Suppressor macrophage treated with lipopolysaccharide for 4 hours (primary cell): ENCODE measurements at regions not wholly inside any gene's neighbourhood (a gene's known extent, or its start where the extent isn't known, plus 50 kb on each side); places are given as distances from the start of the nearest gene placed in this dataset.

Source experiments
- DNase-seq: peaks from one replicate; pipeline ENCODE4 v3.0.0-alpha.2; 2020

GRCh38 chr2:16162491-16163040 is 222.2 kb downstream of the MYCN start:
- no peak for DNase-seq

- DNase-seq, result no peak
Measured at GRCh38 chr2:16161768-16162490, 221.6 kb downstream of the MYCN start.

GRCh38 chr2:16161085-16161565 is 220.8 kb downstream of the MYCN start:
- no peak for DNase-seq

GRCh38 chr2:16160281-16161084 is 220.1 kb downstream of the MYCN start:
- no peak for DNase-seq

- no peak for DNase-seq
Measured at GRCh38 chr2:16156411-16156810, 216.1 kb downstream of the MYCN start.

GRCh38 chr2:16155766-16156165 is 215.4 kb downstream of the MYCN start:
- DNase-seq, result no peak

- no peak for DNase-seq
Measured at GRCh38 chr2:16155366-16155765, 215.0 kb downstream of the MYCN start.

GRCh38 chr2:16154501-16155280 is 214.3 kb downstream of the MYCN start:
- no peak for DNase-seq

GRCh38 chr2:16154061-16154460 is 213.7 kb downstream of the MYCN start:
- DNase-seq, result no peak

GRCh38 chr2:16153754-16154035 is 213.3 kb downstream of the MYCN start:
- no peak for DNase-seq

GRCh38 chr2:16152928-16153753 is 212.8 kb downstream of the MYCN start:
- no peak for DNase-seq

- DNase-seq, result no peak
Measured at GRCh38 chr2:16152071-16152927, 211.9 kb downstream of the MYCN start.

GRCh38 chr2:16151651-16152050 is 211.3 kb downstream of the MYCN start:
- no peak for DNase-seq

GRCh38 chr2:16151281-16151570 is 210.9 kb downstream of the MYCN start:
- no peak for DNase-seq

GRCh38 chr2:16150456-16151280 is 210.3 kb downstream of the MYCN start:
- no peak for DNase-seq

- DNase-seq, result no peak
Measured at GRCh38 chr2:16149349-16150243, 209.2 kb downstream of the MYCN start.

GRCh38 chr2:16148632-16149348 is 208.4 kb downstream of the MYCN start:
- DNase-seq, result no peak

- no peak for DNase-seq
Measured at GRCh38 chr2:16142383-16143361, 202.3 kb downstream of the MYCN start.
